ENCODE measurements at regions not wholly inside any gene's neighbourhood (a gene's known extent, or its start where the extent isn't known, plus 50 kb on each side); places are given as distances from the start of the nearest gene placed in this dataset.

- DNase-seq, result no peak
Observed at GRCh38 chr20:50242548-50242862, 51.9 kb downstream of the CEBPB start.

DNA sequence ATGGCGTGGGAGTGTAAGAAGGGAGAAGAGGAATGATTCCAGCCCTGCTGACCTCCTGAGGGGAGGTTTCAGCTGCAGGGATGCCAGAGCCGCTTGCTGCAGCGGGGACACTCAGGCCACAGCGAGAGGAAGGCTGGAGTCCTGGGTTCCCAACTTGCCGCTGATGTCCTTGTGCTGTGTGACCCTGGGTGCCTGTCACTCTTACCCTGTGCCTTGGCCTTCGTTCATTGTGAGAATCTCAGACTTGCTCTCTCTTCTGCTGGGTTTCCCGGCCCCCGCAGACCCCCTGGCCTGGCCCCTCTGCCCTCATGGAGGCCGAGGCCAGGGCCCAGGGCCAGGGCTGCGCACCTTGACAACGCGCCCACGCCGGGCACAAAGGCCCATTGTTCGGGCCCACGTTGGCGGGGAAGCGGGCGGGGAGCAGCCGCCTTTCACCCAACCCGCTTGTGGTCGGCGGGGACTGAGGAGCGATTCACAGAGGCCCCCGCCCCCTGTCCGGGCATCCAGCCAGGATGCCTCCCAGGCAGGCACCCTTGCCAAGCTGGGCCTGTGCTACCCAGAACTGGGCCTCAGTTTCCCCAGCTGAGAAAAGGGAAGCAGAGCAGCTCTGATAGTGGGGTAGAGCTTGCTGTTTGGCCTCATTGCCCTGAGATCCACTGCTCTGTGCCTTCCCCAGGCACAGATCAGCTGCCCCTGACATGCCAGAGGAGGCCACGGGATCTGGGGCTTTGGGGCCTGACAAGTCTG, 52.4 kb downstream of the CEBPB start:
- DNase-seq, result no peak

DNA sequence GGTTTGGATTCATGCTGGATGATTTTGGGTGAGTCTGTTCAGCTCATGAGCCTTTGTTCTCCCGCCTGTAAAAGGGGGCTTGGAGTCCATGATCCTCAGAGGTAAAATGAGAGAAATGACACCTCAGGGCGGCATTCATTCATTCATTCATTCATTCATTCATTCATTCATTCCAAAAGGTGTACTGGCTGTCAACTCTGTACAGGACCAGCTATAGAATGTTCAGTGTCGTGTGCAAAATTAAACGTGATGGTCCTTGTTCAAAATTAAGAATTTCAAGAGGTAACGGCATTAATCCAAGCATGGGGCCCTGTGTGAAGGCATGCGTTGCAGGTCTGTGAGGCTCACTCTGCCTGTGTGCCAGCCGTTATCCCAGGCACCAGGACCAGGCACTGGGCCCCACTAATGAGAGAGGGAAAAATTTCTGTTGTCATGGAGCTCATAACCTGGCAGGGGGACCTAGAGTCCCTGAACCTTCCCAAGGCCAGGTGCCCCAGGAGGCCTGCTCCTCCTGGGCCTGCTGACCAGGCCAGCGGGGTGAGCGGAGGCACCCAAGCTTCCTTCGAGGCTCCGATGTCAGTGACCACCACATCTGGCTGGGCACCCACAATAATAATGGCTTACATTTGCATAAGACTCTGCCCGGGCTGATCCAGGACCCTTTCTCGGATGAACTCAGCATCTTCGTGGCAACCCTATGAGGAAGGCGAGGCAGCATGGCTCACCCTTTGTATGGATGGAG, 53.2 kb downstream of the CEBPB start:
- no peak for DNase-seq

- DNase-seq, result no peak
Observed at GRCh38 chr20:50244352-50245149, 53.9 kb downstream of the CEBPB start.

DNA sequence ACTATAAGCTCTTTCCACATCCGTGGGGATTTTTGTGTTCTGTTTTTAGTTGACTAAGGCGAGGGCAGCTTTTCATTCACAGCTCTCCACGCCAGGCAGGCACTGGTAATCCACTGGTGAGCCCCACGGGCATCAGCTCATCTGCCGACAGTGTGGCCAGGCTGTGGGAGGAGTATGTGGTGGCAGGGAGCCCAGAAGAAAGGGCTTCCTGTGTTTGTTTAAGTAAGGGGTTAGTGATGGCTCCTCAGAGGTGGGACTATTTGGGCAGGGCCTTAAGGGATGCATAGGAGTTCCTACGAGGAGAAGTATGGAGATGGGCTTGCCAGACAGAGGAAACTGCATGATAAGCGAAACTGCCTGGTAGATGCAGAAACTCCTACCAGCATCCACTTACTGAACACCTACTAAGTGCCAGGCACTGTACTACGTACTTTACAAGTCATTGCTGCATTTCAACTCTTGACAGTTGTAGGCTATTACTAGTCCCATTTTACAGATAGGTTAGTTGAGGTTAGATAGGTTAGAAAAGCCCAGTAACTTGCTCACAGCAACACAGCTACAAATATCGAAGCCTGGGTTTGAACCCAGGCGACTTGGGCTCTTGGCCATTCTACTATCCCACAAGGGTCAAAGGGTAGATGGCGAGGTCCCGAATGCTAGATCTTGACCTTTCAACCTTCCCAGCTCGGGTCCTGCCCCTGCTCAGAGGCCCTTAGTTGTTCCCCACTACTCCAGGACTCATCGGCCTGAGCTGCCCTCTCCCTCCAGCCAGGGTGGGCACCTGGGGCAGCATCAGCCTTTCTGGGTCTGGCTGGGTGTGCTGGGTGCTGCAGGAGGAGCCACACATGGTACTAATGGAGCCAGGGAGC, 55.1 kb downstream of the CEBPB start:
- DNase-seq, result no peak

DNA sequence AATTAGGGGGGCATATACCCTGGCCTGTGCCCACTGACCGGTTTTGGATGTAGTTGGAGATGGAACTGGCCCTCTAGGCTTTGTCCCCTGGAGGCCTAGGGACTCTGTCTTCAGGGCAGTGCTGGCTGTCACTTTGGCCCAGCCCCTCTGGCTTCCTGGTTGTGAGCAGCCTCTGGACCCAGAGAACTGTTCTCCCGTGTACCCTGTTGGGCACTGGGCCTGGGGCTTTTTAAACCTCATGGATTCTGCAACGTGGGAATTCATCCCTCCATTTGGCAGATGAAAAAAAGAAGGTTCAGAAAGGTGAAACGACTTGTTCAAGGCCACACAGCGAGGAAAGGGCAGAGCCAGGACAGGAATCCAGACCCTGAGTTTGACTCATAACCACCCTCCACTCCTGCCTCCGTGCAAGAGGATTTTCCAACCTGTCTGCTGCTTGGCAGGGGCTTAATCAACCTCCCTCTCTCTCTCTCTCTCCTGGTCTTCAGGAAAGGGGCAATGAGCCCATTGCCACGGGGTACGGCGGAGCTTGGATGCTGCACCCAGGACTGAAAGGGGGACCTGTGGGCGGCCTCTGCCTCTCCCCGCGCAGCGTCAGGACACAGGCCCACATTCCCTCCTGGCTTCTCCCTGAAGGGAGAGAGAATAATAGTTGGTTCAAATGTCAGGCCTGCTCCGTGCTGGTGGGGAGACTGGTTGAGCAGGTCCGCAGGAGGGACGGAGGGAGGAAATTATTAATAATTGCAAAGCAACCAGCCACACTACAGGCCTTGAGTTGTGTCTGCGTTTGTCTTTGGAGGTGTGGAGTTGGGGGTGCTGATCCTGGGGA, 56.0 kb downstream of the CEBPB start:
- no peak for DNase-seq

- no peak for DNase-seq
Observed at GRCh38 chr20:50247196-50248094, 56.8 kb downstream of the CEBPB start.

GRCh38 chr20:50248104-50248641, 57.5 kb downstream of the CEBPB start:
- DNase-seq, result no peak

DNA sequence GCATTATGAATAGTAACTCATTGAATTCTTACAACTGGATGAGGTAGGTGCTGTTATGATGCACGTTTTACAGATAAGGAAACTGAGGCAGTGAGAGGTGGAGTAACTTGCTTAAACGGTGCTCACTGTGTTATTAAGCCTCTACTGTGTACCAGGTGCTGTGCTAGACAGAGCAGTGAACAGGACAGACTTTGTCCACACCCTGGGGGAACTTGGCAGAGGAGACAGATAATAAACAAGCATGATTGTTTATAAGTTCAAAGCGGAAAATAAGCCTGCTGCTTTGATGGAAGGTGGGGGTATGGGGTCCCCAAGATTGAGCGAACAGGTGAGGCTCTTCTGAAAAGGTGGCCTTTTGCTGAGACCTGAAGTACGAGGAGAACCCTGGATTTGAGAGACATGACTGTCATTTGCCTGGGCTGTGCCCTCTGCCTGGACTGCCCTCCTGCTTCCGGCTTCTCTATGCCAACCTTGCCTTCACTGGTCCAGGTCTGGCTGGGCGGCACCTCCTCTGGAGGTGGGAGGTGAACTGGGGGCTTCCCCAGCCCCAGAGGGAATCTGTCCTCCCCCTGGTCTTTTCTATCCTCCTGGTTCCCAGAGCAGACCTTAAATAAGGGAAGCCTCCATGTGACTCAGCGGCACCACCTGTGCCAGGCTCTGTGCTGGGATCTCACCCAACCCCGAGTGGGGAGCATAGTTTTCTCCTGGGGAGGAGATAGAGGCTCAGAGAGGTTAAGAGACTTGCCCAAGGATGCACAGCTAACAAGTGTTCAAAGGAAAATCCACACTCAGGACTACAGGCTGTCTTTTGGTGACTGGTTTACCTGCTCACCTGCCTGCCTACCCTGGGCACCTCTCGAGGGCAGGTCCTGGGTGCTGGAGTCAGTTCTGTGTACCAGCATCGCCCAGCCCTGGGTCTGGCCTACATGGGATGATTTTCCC, 59.1 kb downstream of the CEBPB start:
- DNase-seq, result no peak

DNA sequence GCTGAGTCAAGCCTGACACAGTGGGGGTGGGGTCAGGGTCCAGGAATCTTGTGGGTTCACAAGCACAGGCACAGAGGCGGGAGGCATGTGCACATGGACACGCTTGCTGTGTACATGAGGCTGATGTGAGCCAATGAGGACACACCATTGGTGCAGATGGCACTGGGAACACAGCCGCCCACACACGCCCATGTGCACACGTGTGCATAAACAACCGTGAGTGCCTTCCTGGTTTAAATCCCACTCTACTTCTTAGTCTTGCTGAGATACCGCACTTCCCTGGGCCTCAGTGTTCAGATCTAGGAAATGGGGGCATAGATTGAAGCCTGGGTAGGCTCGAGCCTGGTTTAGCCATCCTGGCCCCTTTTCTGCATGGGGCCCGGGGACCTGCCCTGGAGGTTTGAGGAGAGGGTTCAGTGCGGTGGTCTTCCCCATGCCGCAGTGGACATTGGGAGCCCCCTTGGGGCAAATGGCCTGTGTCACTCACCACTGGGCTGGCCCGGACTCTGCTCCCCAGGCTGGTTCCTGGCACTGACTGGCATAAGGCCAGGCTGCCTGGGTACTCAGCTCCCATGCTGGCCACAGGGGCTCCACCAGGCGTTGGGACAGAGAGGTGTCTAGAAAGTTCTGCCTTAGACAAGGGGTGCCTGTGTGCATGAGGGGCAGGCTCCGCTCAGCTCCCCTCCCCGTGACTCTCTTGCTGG, 60.2 kb downstream of the CEBPB start:
- no peak for DNase-seq

DNA sequence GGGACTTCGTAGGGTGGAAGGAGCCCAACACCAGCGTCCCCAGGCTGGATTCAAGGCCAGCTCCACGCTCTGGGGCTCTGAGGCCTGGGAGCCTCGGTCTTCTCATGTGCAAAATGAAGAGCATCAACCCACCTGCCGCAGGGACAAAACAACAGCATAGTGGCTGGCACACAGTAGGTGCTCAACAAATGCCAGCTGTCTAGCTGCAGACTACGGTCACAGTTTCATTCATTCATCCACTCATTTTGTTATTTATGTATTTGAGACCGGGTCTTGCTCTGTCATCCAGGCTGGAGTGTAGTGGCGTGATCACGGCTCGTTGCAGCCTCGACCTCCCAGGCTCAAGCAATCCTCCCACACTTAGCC, 60.7 kb downstream of the CEBPB start:
- no peak for DNase-seq

GRCh38 chr20:50251992-50252511, 61.4 kb downstream of the CEBPB start:
- no peak for DNase-seq

DNA sequence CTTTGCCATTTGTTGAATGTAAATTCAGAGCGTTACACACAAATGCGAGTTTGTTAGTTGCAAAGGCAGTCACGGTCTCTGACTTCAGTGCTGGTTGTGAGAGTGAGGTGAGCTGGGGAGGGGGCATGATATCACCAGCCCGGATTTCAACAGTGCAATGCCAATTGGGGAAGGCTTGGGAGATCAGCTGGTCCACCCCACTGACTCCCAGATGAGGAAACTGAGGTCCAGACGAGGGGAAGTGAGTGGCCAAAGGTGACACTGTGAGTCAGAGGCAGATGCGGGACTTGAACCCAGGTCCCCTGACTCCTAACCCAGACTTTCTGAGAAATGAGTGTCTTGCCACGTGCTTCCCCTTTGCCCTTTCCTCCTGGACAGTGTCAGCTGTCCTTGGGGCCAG, 62.1 kb downstream of the CEBPB start:
- DNase-seq, result no peak

- no peak for DNase-seq
Observed at GRCh38 chr20:50253101-50253500, 62.5 kb downstream of the CEBPB start.

DNA sequence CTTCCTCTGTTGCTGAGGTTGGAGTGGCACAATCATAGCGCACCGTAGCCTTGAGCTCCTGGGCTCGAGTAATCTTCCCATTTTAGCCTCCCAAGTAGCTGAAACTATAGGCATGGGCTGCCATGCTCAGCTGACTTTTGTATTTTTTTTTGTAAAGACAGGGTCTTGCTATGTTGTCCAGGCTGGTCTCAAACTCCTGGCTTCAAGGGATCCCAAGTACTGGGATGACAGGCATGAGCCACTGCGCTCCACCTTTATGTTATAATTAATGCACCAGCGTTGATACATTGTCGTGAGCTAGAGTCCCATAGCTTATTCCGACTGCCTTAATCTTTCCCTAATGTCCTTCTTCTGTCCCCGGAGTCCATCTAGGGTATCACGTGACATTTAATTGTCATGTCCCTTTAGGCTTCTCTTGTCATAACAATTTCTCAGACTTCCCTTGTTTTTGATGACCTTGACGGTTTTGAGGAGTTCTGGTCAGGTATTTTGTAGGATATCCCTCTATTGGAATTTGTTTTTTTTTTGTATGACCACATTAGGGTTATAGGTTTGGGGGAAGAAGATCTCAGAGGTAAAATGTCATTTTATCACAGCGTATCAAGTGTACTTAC, 63.9 kb downstream of the CEBPB start:
- no peak for DNase-seq

DNA sequence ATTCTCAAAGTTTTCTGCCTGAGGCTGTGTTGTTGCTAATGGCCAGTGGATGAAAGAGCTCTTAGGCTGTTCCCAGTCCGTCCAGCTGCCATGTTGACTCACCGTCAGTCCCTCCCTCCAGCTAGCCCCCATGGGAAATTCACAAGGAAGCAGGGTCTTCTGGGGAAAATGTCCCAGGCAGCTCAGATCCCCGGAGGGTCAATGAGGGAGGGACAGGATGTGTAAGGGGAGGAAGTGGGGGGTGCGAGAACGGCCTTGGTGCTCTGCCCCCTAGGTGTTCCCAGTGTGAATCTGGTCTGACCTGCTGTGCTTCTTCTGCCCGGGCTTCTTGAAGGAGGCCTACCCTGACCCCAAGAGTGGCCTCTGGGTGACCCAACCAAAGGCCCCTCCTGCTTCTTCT, 65.9 kb downstream of the CEBPB start:
- DNase-seq, result no peak

DNA sequence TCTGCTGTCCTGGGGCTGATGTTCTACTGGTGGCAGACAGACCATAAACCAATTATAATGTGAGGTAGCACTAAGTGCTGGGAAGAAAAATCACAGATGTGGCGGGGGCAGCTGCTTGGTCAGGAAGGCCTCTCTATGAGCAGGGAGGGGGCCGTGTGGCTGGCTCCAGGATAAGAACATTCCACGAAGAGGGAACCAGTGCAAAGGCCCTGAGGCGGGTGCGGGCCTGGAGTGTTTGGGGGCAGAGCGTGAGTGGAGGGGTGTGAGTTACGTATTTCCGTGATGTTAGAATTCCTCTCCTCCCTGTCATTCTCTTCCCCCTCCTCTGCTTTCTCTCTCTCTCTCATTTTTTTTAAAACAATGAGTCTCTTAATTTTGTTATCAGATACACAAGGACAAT, 67.2 kb downstream of the CEBPB start:
- DNase-seq, result no peak

Measured in NCI-H1694 treated with DMSO at 0.1 percent for 48 hours (cell line).